SK-N-SH (cell line): ENCODE measurements at regions not wholly inside any gene's neighbourhood (a gene's known extent, or its start where the extent isn't known, plus 50 kb on each side); places are given as distances from the start of the nearest gene placed in this dataset.

Source experiments
- CTCF ChIA-PET: fragments of 300-600, 350-600 bp; formaldehyde crosslinking; extraction: SDS; loops from one replicate; lab custom pipeline; 2021; lab: Yijun Ruan, JAX
- POLR2A ChIA-PET: fragments of 350-600 bp; sonication (Branson Sonifier 250); formaldehyde crosslinking; extraction: SDS; loops from one replicate; lab custom pipeline; 2020; ENCODE audit warnings: antibody characterized with exemption, inconsistent platforms; lab: Yijun Ruan, JAX
- DNase-seq: peaks from one replicate; pipeline ENCODE4 v3.0.0; 2012
- H2AFZ ChIP-seq: fragments of 200-600 bp; sonication (generic); 2 replicates; pipeline ENCODE4 v1.8.1; 2016; ENCODE audit warnings: antibody characterized with exemption, mild to moderate bottlenecking, low read depth
- H3F3A ChIP-seq: fragments of 200-600 bp; sonication (generic); replicated peaks from 2 replicates; pipeline ENCODE3; 2016; ENCODE audit warnings: antibody characterized with exemption, mild to moderate bottlenecking; ENCODE audit not compliant: insufficient read depth
- H3K27ac ChIP-seq, 2 experiments: fragments of 200-500 bp in 1 of 2; fragments of 200-600 bp in 1 of 2; sonication (Bioruptor generic) in 1 of 2; sonication (generic), shearing (Covaris generic) in 1 of 2; 2 replicates each; pipeline versions ENCODE4 v1.5.1 to v1.6.1; 2014 to 2016; ENCODE audit warnings: low read depth in 2 of 2, inconsistent platforms in 1 of 2, low read length in 1 of 2, mild to moderate bottlenecking in 1 of 2, mixed read lengths in 1 of 2
- H3K27me3 ChIP-seq: fragments of 200-600 bp; sonication (generic), shearing (Covaris generic); 2 replicates; pipeline ENCODE4 v1.6.1; 2016; ENCODE audit warnings: mixed run types; ENCODE audit not compliant: insufficient read depth
- H3K36me3 ChIP-seq, 2 experiments: fragments of 200-500 bp in 1 of 2; fragments of 200-600 bp in 1 of 2; sonication (Bioruptor generic) in 1 of 2; sonication (generic) in 1 of 2; replicated peaks in 1 of 2; 2 replicates each; pipeline versions ENCODE3 to v1.5.1; 2014 to 2016; ENCODE audit warnings: low read length in 1 of 2, mild to moderate bottlenecking in 1 of 2; ENCODE audit not compliant: insufficient read depth in 2 of 2, control insufficient read depth in 1 of 2
- H3K4me1 ChIP-seq, 2 experiments: fragments of 200-500 bp in 1 of 2; fragments of 200-600 bp in 1 of 2; sonication (Bioruptor generic) in 1 of 2; sonication (generic), shearing (Covaris generic) in 1 of 2; 2 replicates each; pipeline versions ENCODE4 v1.5.1 to v1.6.1; 2014 to 2016; ENCODE audit warnings: low read depth in 1 of 2, low read length in 1 of 2, mixed run types in 1 of 2; ENCODE audit not compliant: insufficient read depth in 2 of 2, control insufficient read depth in 1 of 2
- H3K4me2 ChIP-seq: fragments of 200-600 bp; sonication (generic), shearing (Covaris generic); 2 replicates; pipeline ENCODE4 v1.6.1; 2017; ENCODE audit warnings: mixed run types
- H3K4me3 ChIP-seq, 2 experiments: fragments of 200-500 bp in 1 of 2; fragments of 200-600 bp in 1 of 2; sonication (Bioruptor generic) in 1 of 2; sonication (generic), shearing (Covaris generic) in 1 of 2; 2 replicates each; pipeline versions ENCODE4 v1.5.1 to v1.8.1; 2014 to 2016; ENCODE audit warnings: low read depth in 2 of 2, inconsistent platforms in 1 of 2, low read length in 1 of 2, mild to moderate bottlenecking in 1 of 2, mixed read lengths in 1 of 2, moderate library complexity in 1 of 2
- H3K79me2 ChIP-seq: fragments of 200-600 bp; sonication (generic); 2 replicates; pipeline ENCODE4 v1.8.1; 2017; ENCODE audit warnings: mild to moderate bottlenecking; ENCODE audit not compliant: insufficient read depth
- H3K9ac ChIP-seq: fragments of 200-600 bp; sonication (generic); 2 replicates; pipeline ENCODE4 v1.6.1; 2017; ENCODE audit warnings: mixed run types
- H3K9me2 ChIP-seq: fragments of 200-600 bp; sonication (generic); 2 replicates; pipeline ENCODE4 v1.6.1; 2017; ENCODE audit warnings: mixed run types
- H3K9me3 ChIP-seq: fragments of 200-600 bp; sonication (generic); 2 replicates; pipeline ENCODE4 v1.6.1; 2017; ENCODE audit warnings: mixed run types, mild to moderate bottlenecking, moderate library complexity
- H4K20me1 ChIP-seq: fragments of 200-600 bp; sonication (generic); 2 replicates; pipeline ENCODE4 v1.6.1; 2017; ENCODE audit warnings: mild to moderate bottlenecking, mixed run types; ENCODE audit not compliant: insufficient read depth
- CHD2 ChIP-seq: fragments of 150-350 bp; IDR thresholded peaks from 2 replicates; pipeline ENCODE4 v1.6.1; 2018; ENCODE audit warnings: low read length; ENCODE audit not compliant: partially characterized antibody
- ELF1 ChIP-seq: IDR thresholded peaks from 2 replicates; pipeline ENCODE4 v1.4.0; 2012
- EZH2phosphoT487 ChIP-seq: fragments of 200-600 bp; sonication (generic); IDR thresholded peaks from 2 replicates; pipeline ENCODE4 v1.6.1; 2017; ENCODE audit warnings: low read depth, mixed run types, mild to moderate bottlenecking, antibody characterized with exemption, moderate library complexity, borderline replicate concordance
- FOXJ3 ChIP-seq: sonication (generic); formaldehyde crosslinking; IDR thresholded peaks from 2 replicates; pipeline ENCODE4 v1.5.1; 2020; ENCODE audit warnings: mild to moderate bottlenecking, missing genetic modification reagents
- GABPA ChIP-seq: IDR thresholded peaks from 2 replicates; pipeline ENCODE4 v1.4.0; 2012; ENCODE audit warnings: low read depth, mild to moderate bottlenecking
- GATA2 ChIP-seq: sonication (generic); formaldehyde crosslinking; IDR thresholded peaks from 2 replicates; pipeline ENCODE4 v1.5.0; 2020; ENCODE audit warnings: mild to moderate bottlenecking, missing genetic modification reagents
- JUND ChIP-seq: IDR thresholded peaks from 2 replicates; pipeline ENCODE4 v1.4.0; 2012
- MXI1 ChIP-seq: IDR thresholded peaks from 2 replicates; pipeline ENCODE4 v1.6.1; 2012; ENCODE audit warnings: mild to moderate bottlenecking, low read depth, low read length, improper control_type of control experiment
- NRF1 ChIP-seq: IDR thresholded peaks from 2 replicates; pipeline ENCODE4 v1.6.1; 2012; ENCODE audit warnings: low read depth, mild to moderate bottlenecking, low read length
- RFX5 ChIP-seq: IDR thresholded peaks from 2 replicates; pipeline ENCODE4 v1.6.1; 2012; ENCODE audit warnings: mild to moderate bottlenecking, improper control_type of control experiment, low read length
- RXRA ChIP-seq: IDR thresholded peaks from 2 replicates; pipeline ENCODE4 v1.4.0; 2012; ENCODE audit warnings: low read depth, mild to moderate bottlenecking, borderline replicate concordance
- SIN3A ChIP-seq: IDR thresholded peaks from 2 replicates; pipeline ENCODE4 v1.6.1; 2012; ENCODE audit warnings: low read depth, mild to moderate bottlenecking, low read length, moderate library complexity, borderline replicate concordance
- SMC3 ChIP-seq: IDR thresholded peaks from 2 replicates; pipeline ENCODE4 v1.6.1; 2012; ENCODE audit warnings: low read depth, low read length, improper control_type of control experiment
- WGBS: methylation state at CpG from one replicate; pipeline ENCODE4 v1.1.6; 2017; ENCODE audit warnings: low lambda C conversion rate; 5-methylcytosine and 5-hydroxymethylcytosine counted together
- TF ChIP-seq, protein P1 (sequence below): fragments of 200-600 bp; sonication (generic); IDR thresholded peaks from 2 replicates; pipeline ENCODE4 v1.6.1; 2017; ENCODE audit warnings: antibody characterized with exemption, mild to moderate bottlenecking, moderate library complexity
- TF ChIP-seq, protein P2 (sequence below): fragments of 150-350 bp; IDR thresholded peaks from 2 replicates; pipeline ENCODE4 v1.6.1; 2017; ENCODE audit warnings: antibody characterized with exemption, low read length, low read depth, borderline replicate concordance
- TF ChIP-seq, protein P3 (sequence below): IDR thresholded peaks from 2 replicates; pipeline ENCODE4 v1.6.1; 2012; ENCODE audit warnings: mild to moderate bottlenecking, low read depth, low read length, moderate library complexity
- TF ChIP-seq, protein P4 (sequence below): IDR thresholded peaks from 2 replicates; pipeline ENCODE4 v1.4.0; 2012; ENCODE audit warnings: low read depth

DNA sequence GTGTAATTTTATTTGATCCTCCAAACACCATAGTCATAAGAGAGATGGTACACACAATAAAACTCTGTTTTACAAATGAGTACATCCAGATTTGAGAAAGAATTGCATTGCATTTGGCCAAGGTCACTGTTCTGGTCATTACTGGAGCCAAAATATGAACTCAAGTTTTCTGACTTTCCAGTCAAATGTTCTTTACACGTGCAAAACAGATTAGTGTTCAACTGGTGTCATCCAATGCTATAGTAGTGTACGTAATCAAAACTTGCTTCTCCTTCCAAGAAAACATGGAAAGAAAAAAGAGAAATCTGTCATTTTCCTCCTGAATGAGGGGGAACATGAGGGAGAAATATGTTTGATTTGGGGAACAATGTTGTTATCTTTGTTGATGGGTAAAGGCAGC is 291.9 kb downstream of the NAF1 start (continued):
- TF ChIP-seq CHD2 (no peak), GATA2 (CRISPR knock-in tag) (no peak)
- TF ChIP-seq, all 33 proteins: peak for 0

DNA sequence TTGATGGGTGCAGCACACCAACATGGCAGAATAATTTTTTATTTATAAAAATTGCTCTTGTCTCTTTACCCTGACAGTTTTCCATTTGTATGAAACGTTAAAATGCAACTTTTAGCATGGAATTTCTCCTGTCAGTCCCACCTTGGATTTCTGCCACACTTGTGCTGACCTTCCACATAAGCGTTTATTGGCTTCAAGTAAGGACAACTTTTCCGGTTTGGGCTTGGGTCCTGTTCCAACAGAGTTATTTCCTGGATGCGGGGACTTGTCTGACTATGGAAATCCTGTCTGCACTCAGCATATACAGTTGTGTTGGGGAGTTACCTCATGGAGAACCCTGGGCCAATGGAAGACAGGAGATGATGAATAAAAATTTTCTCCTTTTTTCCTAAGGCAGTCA is 294.7 kb downstream of the NAF1 start:
- no peaks in the 10 kb centered on the region; the same call in 1 of the 2 replicates for H3K9me3 ChIP-seq
- no peaks in the 10 kb centered on the region for H3K36me3 ChIP-seq
- no peak overlapping the region for H2AFZ ChIP-seq
- no peaks in the 10 kb centered on the region for H3K9me2 ChIP-seq
- H3K79me2 ChIP-seq = no peaks in the 10 kb centered on the region
- H3K27me3 ChIP-seq = no peaks in the 10 kb centered on the region; the same call in 1 of the 2 replicates
- no peak overlapping the region for H3K9ac ChIP-seq
- H3K27ac ChIP-seq = no peak overlapping the region
- H3K4me3 ChIP-seq = no peak overlapping the region; a peak in 1 of 4 replicates
- no peak for DNase-seq
- no peak for TF ChIP-seq FOXJ3 (CRISPR knock-in tag)
- no peak for TF ChIP-seq GABPA
- H3K4me1 ChIP-seq = no peaks in the 10 kb centered on the region
- 3% methylated on average over 4 of the region's 4 CpGs for WGBS
- H3F3A ChIP-seq = no peaks in the 10 kb centered on the region
- CTCF ChIA-PET = no interaction called here
- H3K4me2 ChIP-seq = no peak overlapping the region
- H4K20me1 ChIP-seq = no peaks in the 10 kb centered on the region
- POLR2A ChIA-PET = no interaction called here

DNA sequence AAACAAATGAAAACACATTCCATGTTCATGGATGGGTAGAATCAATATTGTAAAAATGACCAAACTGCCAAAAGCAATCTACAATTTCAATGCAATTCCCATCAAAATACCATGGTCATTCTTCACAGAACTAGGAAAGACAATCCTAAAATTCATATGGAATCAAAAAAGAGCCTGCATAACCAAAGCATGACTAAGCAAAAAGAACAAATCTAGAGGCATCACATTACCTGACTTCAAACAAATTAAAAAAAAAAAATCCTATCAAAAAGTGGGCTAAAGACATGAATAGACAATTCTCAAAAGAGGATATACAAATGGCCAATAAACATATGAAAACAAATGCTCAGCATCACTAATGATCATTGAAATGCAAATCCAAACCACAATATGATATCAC is 297.5 kb downstream of the NAF1 start:
- H3K9ac ChIP-seq = no peak overlapping the region
- H4K20me1 ChIP-seq = no peaks in the 10 kb centered on the region
- POLR2A ChIA-PET = no interaction called here
- H3K4me2 ChIP-seq = no peak overlapping the region
- no peaks in the 10 kb centered on the region for H3K27me3 ChIP-seq
- TF ChIP-seq EZH2phosphoT487 (no peak), SMC3 (no peak), FOXJ3 (CRISPR knock-in tag) (no peak), MXI1 (no peak), RFX5 (no peak), SIN3A (no peak), NRF1 (no peak), ELF1 (no peak), RXRA (no peak), JUND (no peak)
- TF ChIP-seq, protein P1, sequence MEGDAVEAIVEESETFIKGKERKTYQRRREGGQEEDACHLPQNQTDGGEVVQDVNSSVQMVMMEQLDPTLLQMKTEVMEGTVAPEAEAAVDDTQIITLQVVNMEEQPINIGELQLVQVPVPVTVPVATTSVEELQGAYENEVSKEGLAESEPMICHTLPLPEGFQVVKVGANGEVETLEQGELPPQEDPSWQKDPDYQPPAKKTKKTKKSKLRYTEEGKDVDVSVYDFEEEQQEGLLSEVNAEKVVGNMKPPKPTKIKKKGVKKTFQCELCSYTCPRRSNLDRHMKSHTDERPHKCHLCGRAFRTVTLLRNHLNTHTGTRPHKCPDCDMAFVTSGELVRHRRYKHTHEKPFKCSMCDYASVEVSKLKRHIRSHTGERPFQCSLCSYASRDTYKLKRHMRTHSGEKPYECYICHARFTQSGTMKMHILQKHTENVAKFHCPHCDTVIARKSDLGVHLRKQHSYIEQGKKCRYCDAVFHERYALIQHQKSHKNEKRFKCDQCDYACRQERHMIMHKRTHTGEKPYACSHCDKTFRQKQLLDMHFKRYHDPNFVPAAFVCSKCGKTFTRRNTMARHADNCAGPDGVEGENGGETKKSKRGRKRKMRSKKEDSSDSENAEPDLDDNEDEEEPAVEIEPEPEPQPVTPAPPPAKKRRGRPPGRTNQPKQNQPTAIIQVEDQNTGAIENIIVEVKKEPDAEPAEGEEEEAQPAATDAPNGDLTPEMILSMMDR = no peak
- TF ChIP-seq, protein P2, sequence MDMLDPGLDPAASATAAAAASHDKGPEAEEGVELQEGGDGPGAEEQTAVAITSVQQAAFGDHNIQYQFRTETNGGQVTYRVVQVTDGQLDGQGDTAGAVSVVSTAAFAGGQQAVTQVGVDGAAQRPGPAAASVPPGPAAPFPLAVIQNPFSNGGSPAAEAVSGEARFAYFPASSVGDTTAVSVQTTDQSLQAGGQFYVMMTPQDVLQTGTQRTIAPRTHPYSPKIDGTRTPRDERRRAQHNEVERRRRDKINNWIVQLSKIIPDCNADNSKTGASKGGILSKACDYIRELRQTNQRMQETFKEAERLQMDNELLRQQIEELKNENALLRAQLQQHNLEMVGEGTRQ = no peak
- TF ChIP-seq, protein P3, sequence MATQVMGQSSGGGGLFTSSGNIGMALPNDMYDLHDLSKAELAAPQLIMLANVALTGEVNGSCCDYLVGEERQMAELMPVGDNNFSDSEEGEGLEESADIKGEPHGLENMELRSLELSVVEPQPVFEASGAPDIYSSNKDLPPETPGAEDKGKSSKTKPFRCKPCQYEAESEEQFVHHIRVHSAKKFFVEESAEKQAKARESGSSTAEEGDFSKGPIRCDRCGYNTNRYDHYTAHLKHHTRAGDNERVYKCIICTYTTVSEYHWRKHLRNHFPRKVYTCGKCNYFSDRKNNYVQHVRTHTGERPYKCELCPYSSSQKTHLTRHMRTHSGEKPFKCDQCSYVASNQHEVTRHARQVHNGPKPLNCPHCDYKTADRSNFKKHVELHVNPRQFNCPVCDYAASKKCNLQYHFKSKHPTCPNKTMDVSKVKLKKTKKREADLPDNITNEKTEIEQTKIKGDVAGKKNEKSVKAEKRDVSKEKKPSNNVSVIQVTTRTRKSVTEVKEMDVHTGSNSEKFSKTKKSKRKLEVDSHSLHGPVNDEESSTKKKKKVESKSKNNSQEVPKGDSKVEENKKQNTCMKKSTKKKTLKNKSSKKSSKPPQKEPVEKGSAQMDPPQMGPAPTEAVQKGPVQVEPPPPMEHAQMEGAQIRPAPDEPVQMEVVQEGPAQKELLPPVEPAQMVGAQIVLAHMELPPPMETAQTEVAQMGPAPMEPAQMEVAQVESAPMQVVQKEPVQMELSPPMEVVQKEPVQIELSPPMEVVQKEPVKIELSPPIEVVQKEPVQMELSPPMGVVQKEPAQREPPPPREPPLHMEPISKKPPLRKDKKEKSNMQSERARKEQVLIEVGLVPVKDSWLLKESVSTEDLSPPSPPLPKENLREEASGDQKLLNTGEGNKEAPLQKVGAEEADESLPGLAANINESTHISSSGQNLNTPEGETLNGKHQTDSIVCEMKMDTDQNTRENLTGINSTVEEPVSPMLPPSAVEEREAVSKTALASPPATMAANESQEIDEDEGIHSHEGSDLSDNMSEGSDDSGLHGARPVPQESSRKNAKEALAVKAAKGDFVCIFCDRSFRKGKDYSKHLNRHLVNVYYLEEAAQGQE = no peak
- TF ChIP-seq, protein P4, sequence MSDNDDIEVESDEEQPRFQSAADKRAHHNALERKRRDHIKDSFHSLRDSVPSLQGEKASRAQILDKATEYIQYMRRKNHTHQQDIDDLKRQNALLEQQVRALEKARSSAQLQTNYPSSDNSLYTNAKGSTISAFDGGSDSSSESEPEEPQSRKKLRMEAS = no peak
- no peaks in the 10 kb centered on the region for H3K4me1 ChIP-seq
- CTCF ChIA-PET = no interaction called here
- no peaks in the 10 kb centered on the region; the same call in 1 of the 2 replicates for H3K9me3 ChIP-seq
- no peaks in the 10 kb centered on the region for H3K9me2 ChIP-seq
- H3K27ac ChIP-seq = no peak overlapping the region
- H3K36me3 ChIP-seq = no peaks in the 10 kb centered on the region
- H3K4me3 ChIP-seq = no peak overlapping the region
- no peak overlapping the region for H2AFZ ChIP-seq
- no peaks in the 10 kb centered on the region for H3F3A ChIP-seq
- H3K79me2 ChIP-seq = no peaks in the 10 kb centered on the region
- no peak for DNase-seq
